ENCODE measurements at regions not wholly inside any gene's neighbourhood (a gene's known extent, or its start where the extent isn't known, plus 50 kb on each side); places are given as distances from the start of the nearest gene placed in this dataset.

DNA sequence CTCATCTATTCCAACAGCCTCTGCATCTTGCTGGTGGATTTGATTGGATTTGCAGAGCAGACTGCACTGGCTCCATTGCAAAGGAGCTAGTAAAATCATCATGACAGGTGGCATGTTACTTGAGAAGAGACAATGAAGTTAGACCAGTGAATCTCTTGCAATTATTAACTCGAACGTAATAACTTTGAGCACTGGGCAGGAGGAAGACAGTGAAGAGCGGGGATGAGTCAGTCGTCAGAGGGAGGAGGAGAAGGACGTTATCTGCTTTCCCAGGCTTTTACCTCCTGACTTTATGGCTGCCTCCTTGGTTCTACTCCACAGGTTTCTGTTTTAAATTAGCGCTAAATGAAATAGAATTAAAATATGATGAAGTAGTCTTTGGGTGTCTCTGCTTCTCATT lies 257.8 kb upstream of the IPO5 start:
- TF ChIP-seq POLR2A (IDR thresholded peaks at IDR 0.05), result no peak
- TF ChIP-seq CTCF (IDR thresholded peaks at IDR 0.05), result no peak
- TF ChIP-seq EP300 (IDR thresholded peaks at IDR 0.05), result no peak
- intact Hi-C loops (cut with DNase I), result no loop called here
- Histone ChIP-seq H3K36me3 (no peaks in the 10 kb centered on the region), H3K27me3 (no peaks in the 10 kb centered on the region), H3K9me3 (no peaks in the 10 kb centered on the region), H3K27ac (no peak overlapping the region), H3K4me3 (no peak overlapping the region), H3K4me1 (ENCODE audit: insufficient read depth) (no peaks in the 10 kb centered on the region)
- WGBS, 3 donors, result 72 to 75% (median 73%) methylated on average over 6 of the region's 6 CpGs
- no peak for DNase-seq

DNA sequence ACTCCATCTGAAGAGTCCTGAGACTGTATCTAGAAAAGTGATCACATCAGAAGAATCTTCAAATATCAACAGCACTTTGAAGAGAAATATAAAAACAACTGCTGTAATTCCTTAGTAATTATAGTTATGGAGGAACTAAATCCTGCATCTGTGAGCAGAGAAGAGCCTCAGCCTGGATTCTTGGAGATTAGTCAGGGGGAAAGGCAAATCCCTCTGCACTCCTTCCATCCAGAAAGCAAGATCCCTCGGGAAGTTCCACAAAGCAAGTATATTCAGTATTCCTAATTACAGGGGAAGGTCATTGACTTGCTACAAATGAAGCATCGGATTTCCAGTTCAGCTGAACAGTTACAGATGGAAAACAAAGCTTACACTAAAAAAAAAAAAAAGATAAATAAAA lies 256.6 kb upstream of the IPO5 start:
- Histone ChIP-seq H3K4me3 (no peak overlapping the region), H3K27ac (no peak overlapping the region), H3K27me3 (no peaks in the 10 kb centered on the region), H3K9me3 (no peaks in the 10 kb centered on the region), H3K4me1 (ENCODE audit: insufficient read depth) (no peaks in the 10 kb centered on the region), H3K36me3 (no peaks in the 10 kb centered on the region)
- intact Hi-C loops (cut with DNase I), result no loop called here
- TF ChIP-seq EP300 (IDR thresholded peaks at IDR 0.05) (no peak), CTCF (IDR thresholded peaks at IDR 0.05) (no peak), POLR2A (IDR thresholded peaks at IDR 0.05) (no peak)
- DNase-seq, result no peak
- 50 to 75% (median 66%) methylated on average over 2 of the region's 2 CpGs for WGBS, 3 donors

- Histone ChIP-seq H3K4me1 (ENCODE audit: insufficient read depth) (no peaks in the 10 kb centered on the region), H3K27me3 (no peaks in the 10 kb centered on the region), H3K36me3 (no peaks in the 10 kb centered on the region), H3K9me3 (no peaks in the 10 kb centered on the region), H3K4me3 (no peak overlapping the region), H3K27ac (no peak overlapping the region)
- intact Hi-C loops (cut with DNase I), result no loop called here
- DNase-seq, result no peak
- TF ChIP-seq CTCF (IDR thresholded peaks at IDR 0.05) (no peak), POLR2A (IDR thresholded peaks at IDR 0.05) (no peak), EP300 (IDR thresholded peaks at IDR 0.05) (no peak)
- WGBS, 3 donors, result 67 to 70% (median 69%) methylated on average over 6 of the region's 6 CpGs
Measured at GRCh38 chr13:97700306-97700848, 253.1 kb upstream of the IPO5 start.

GRCh38 chr13:97702614-97703013 lies 250.9 kb upstream of the IPO5 start:
- H3K4me1 ChIP-seq (ENCODE audit: insufficient read depth), result no peaks in the 10 kb centered on the region
- H3K27me3 ChIP-seq, result no peaks in the 10 kb centered on the region
- H3K36me3 ChIP-seq, result no peaks in the 10 kb centered on the region
- H3K27ac ChIP-seq, result no peak overlapping the region
- DNase-seq, result no peak
- intact Hi-C loops (cut with DNase I), result no loop called here
- H3K4me3 ChIP-seq, result no peak overlapping the region
- TF ChIP-seq POLR2A (IDR thresholded peaks at IDR 0.05) (no peak), CTCF (IDR thresholded peaks at IDR 0.05) (no peak), EP300 (IDR thresholded peaks at IDR 0.05) (no peak)
- H3K9me3 ChIP-seq, result no peaks in the 10 kb centered on the region
